ENCODE measurements at regions not wholly inside any gene's neighbourhood (a gene's known extent, or its start where the extent isn't known, plus 50 kb on each side); places are given as distances from the start of the nearest gene placed in this dataset.
"Not testable (repeated sequence)": the region's sequence is repeated elsewhere in the genome, so short reads cannot be mapped to it uniquely, and the experiment has no call there.

- Histone ChIP-seq H3K9ac (ENCODE audit: low read depth, low read length) (no peak overlapping the region), H3K9me3 (ENCODE audit: control insufficient read depth, insufficient read depth, low read length) (no peaks in the 10 kb centered on the region)
Measured at GRCh38 chr9:34907044-34907443, 51.0 kb upstream of the PHF24 start.

GRCh38 chr9:34899535-34900158 is 58.4 kb upstream of the PHF24 start:
- H3K4me1 ChIP-seq (ENCODE audit: insufficient read depth, low read length), result no peaks in the 10 kb centered on the region
- H3K9me3 ChIP-seq (ENCODE audit: control insufficient read depth, insufficient read depth, low read length), result no peaks in the 10 kb centered on the region
- H3K36me3 ChIP-seq (ENCODE audit: insufficient read depth, low read length), result no peaks in the 10 kb centered on the region
- no peak overlapping the region for H3K9ac ChIP-seq (ENCODE audit: low read depth, low read length)

More at GRCh38 chr9:34907044-34907443, 51.0 kb upstream of the PHF24 start:
- Histone ChIP-seq H3K36me3 (ENCODE audit: insufficient read depth, low read length) (no peaks in the 10 kb centered on the region), H3K4me1 (ENCODE audit: insufficient read depth, low read length) (peaks cover 10% of the 10 kb centered on the region; the same call in 1 of the 2 replicates)

GRCh38 chr9:34898846-34899245 is 59.2 kb upstream of the PHF24 start:
- Histone ChIP-seq H3K36me3 (ENCODE audit: insufficient read depth, low read length) (no peaks in the 10 kb centered on the region), H3K4me1 (ENCODE audit: insufficient read depth, low read length) (no peaks in the 10 kb centered on the region), H3K9me3 (ENCODE audit: control insufficient read depth, insufficient read depth, low read length) (no peaks in the 10 kb centered on the region), H3K9ac (ENCODE audit: low read depth, low read length) (no peak overlapping the region)

GRCh38 chr9:34896112-34896511 is 62.0 kb upstream of the PHF24 start:
- Histone ChIP-seq H3K9me3 (ENCODE audit: control insufficient read depth, insufficient read depth, low read length) (no peaks in the 10 kb centered on the region), H3K4me1 (ENCODE audit: insufficient read depth, low read length) (no peaks in the 10 kb centered on the region), H3K36me3 (ENCODE audit: insufficient read depth, low read length) (no peaks in the 10 kb centered on the region), H3K9ac (ENCODE audit: low read depth, low read length) (no peak overlapping the region)

- H3K36me3 ChIP-seq (ENCODE audit: insufficient read depth, low read length), result no peaks in the 10 kb centered on the region
- no peaks in the 10 kb centered on the region for H3K9me3 ChIP-seq (ENCODE audit: control insufficient read depth, insufficient read depth, low read length)
- H3K9ac ChIP-seq (ENCODE audit: low read depth, low read length), result no peak overlapping the region
- no peaks in the 10 kb centered on the region for H3K4me1 ChIP-seq (ENCODE audit: insufficient read depth, low read length)
Measured at GRCh38 chr9:34892886-34893285, 65.2 kb upstream of the PHF24 start.

- no peaks in the 10 kb centered on the region for H3K9me3 ChIP-seq (ENCODE audit: control insufficient read depth, insufficient read depth, low read length)
- no peaks in the 10 kb centered on the region for H3K36me3 ChIP-seq (ENCODE audit: insufficient read depth, low read length)
- H3K9ac ChIP-seq (ENCODE audit: low read depth, low read length), result no peak overlapping the region
- H3K4me1 ChIP-seq (ENCODE audit: insufficient read depth, low read length), result no peaks in the 10 kb centered on the region
Measured at GRCh38 chr9:34891386-34891785, 66.7 kb upstream of the PHF24 start.

GRCh38 chr9:34887841-34888240 is 70.2 kb upstream of the PHF24 start:
- Histone ChIP-seq H3K36me3 (ENCODE audit: insufficient read depth, low read length) (no peaks in the 10 kb centered on the region), H3K9ac (ENCODE audit: low read depth, low read length) (no peak overlapping the region), H3K4me1 (ENCODE audit: insufficient read depth, low read length) (no peaks in the 10 kb centered on the region), H3K9me3 (ENCODE audit: control insufficient read depth, insufficient read depth, low read length) (no peaks in the 10 kb centered on the region)

GRCh38 chr9:34884747-34885189 is 73.3 kb upstream of the PHF24 start:
- Histone ChIP-seq H3K9me3 (ENCODE audit: control insufficient read depth, insufficient read depth, low read length) (no peaks in the 10 kb centered on the region), H3K36me3 (ENCODE audit: insufficient read depth, low read length) (no peaks in the 10 kb centered on the region), H3K9ac (ENCODE audit: low read depth, low read length) (no peak overlapping the region), H3K4me1 (ENCODE audit: insufficient read depth, low read length) (no peaks in the 10 kb centered on the region)

- Histone ChIP-seq H3K4me1 (ENCODE audit: insufficient read depth, low read length) (no peaks in the 10 kb centered on the region), H3K9me3 (ENCODE audit: control insufficient read depth, insufficient read depth, low read length) (no peaks in the 10 kb centered on the region), H3K36me3 (ENCODE audit: insufficient read depth, low read length) (no peaks in the 10 kb centered on the region), H3K9ac (ENCODE audit: low read depth, low read length) (no peak overlapping the region)
Measured at GRCh38 chr9:34876096-34876495, 82.0 kb upstream of the PHF24 start.

- Histone ChIP-seq H3K9me3 (ENCODE audit: control insufficient read depth, insufficient read depth, low read length) (no peaks in the 10 kb centered on the region), H3K4me1 (ENCODE audit: insufficient read depth, low read length) (no peaks in the 10 kb centered on the region), H3K36me3 (ENCODE audit: insufficient read depth, low read length) (no peaks in the 10 kb centered on the region), H3K9ac (ENCODE audit: low read depth, low read length) (no peak overlapping the region)
Measured at GRCh38 chr9:34869390-34869789, 88.7 kb upstream of the PHF24 start.

- Histone ChIP-seq H3K9me3 (ENCODE audit: control insufficient read depth, insufficient read depth, low read length) (no peaks in the 10 kb centered on the region), H3K9ac (ENCODE audit: low read depth, low read length) (no peak overlapping the region), H3K4me1 (ENCODE audit: insufficient read depth, low read length) (no peaks in the 10 kb centered on the region), H3K36me3 (ENCODE audit: insufficient read depth, low read length) (no peaks in the 10 kb centered on the region)
Measured at GRCh38 chr9:34866614-34867013, 91.5 kb upstream of the PHF24 start.

GRCh38 chr9:34863426-34863825 is 94.7 kb upstream of the PHF24 start:
- Histone ChIP-seq H3K9me3 (ENCODE audit: control insufficient read depth, insufficient read depth, low read length) (0 out of 2 replicates have a peak, but pooled peaks cover under 1% of the 10 kb centered on the region), H3K4me1 (ENCODE audit: insufficient read depth, low read length) (no peaks in the 10 kb centered on the region), H3K9ac (ENCODE audit: low read depth, low read length) (no peak overlapping the region), H3K36me3 (ENCODE audit: insufficient read depth, low read length) (no peaks in the 10 kb centered on the region)

GRCh38 chr9:34862836-34863235 is 95.2 kb upstream of the PHF24 start:
- H3K36me3 ChIP-seq (ENCODE audit: insufficient read depth, low read length), result no peaks in the 10 kb centered on the region
- 0 out of 2 replicates have a peak, but pooled peaks cover 2% of the 10 kb centered on the region for H3K9me3 ChIP-seq (ENCODE audit: control insufficient read depth, insufficient read depth, low read length)
- no peak overlapping the region for H3K9ac ChIP-seq (ENCODE audit: low read depth, low read length)
- no peaks in the 10 kb centered on the region for H3K4me1 ChIP-seq (ENCODE audit: insufficient read depth, low read length)

GRCh38 chr9:34862043-34862442 is 96.0 kb upstream of the PHF24 start:
- no peaks in the 10 kb centered on the region for H3K4me1 ChIP-seq (ENCODE audit: insufficient read depth, low read length)
- H3K9me3 ChIP-seq (ENCODE audit: control insufficient read depth, insufficient read depth, low read length), result 0 out of 2 replicates have a peak, but pooled peaks cover 2% of the 10 kb centered on the region
- no peak overlapping the region for H3K9ac ChIP-seq (ENCODE audit: low read depth, low read length)
- no peaks in the 10 kb centered on the region for H3K36me3 ChIP-seq (ENCODE audit: insufficient read depth, low read length)

GRCh38 chr9:34855016-34855415 is 103.1 kb upstream of the PHF24 start:
- H3K9ac ChIP-seq (ENCODE audit: low read depth, low read length); H3K4me1 ChIP-seq (ENCODE audit: insufficient read depth, low read length); H3K36me3 ChIP-seq (ENCODE audit: insufficient read depth, low read length): not testable (repeated sequence)
- H3K9me3 ChIP-seq (ENCODE audit: control insufficient read depth, insufficient read depth, low read length), result 0 out of 2 replicates have a peak, but pooled peaks cover 10% of the 10 kb centered on the region

Measured in ES-I3 (cell line).